Spinal cord (tissue), 9 donors: ENCODE measurements at regions not wholly inside any gene's neighbourhood (a gene's known extent, or its start where the extent isn't known, plus 50 kb on each side); places are given as distances from the start of the nearest gene placed in this dataset.
A peak's percentile ranks its signal among the peaks of the same experiment; 100 is the strongest.
"Not testable (repeated sequence)": the region's sequence is repeated elsewhere in the genome, so short reads cannot be mapped to it uniquely, and the experiment has no call there.

Experiments
- DNase-seq, 6 donors: peaks; one replicate each; pipeline versions ENCODE4 v3.0.0 to v3.0.0-alpha.2; 2013 to 2015; ENCODE audit warnings: low spot score in 6 of 6, low read depth in 4 of 6
- H3K27ac ChIP-seq: one replicate; pipeline ENCODE4 v1.5.1; 2013; ENCODE audit warnings: low read depth, low read length, control low read depth
- H3K27me3 ChIP-seq: one replicate; pipeline ENCODE4 v1.6.1; 2013; ENCODE audit warnings: low read length; ENCODE audit not compliant: control insufficient read depth, insufficient read depth
- H3K36me3 ChIP-seq: one replicate; pipeline ENCODE4 v1.6.1; 2013; ENCODE audit warnings: low read length; ENCODE audit not compliant: control insufficient read depth, insufficient read depth
- H3K4me1 ChIP-seq: one replicate; pipeline ENCODE4 v1.6.1; 2013; ENCODE audit warnings: low read length; ENCODE audit not compliant: control insufficient read depth, insufficient read depth
- H3K4me3 ChIP-seq: one replicate; pipeline ENCODE4 v1.5.1; 2013; ENCODE audit warnings: low read depth, low read length, control low read depth
- H3K9me3 ChIP-seq: one replicate; pipeline ENCODE4 v1.6.1; 2013; ENCODE audit warnings: low read length; ENCODE audit not compliant: control insufficient read depth, insufficient read depth
- WGBS: methylation state at CpG from one replicate; pipeline ENCODE4 v1.1.5; 2013; ENCODE audit warnings: missing lambda C conversion rate; ENCODE audit not compliant: insufficient coverage; 5-methylcytosine and 5-hydroxymethylcytosine counted together
- donor health status: healthy.

DNA sequence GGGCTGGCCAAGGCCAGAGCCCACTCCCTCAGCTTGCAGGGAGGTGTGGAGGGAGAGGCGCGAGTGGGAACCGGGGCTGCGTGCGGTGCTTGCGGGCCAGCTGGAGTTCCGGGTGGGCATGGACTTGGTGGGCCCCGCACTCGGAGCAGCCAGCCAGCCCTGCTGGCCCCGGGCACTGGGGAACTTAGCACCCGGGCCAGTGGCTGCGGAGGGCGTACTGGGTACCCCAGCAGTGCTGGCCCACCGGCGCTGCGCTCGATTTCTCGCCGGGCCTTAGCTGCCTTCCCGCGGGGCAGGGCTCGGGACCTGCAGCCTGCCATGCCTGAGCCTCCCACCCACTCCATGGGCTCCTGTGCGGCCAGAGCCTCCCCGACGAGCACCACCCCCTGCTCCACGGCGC, 599.6 kb downstream of the TGIF2LX start:
- not testable (repeated sequence) for H3K4me3 ChIP-seq, DNase-seq, H3K27ac ChIP-seq, H3K9me3 ChIP-seq, H3K36me3 ChIP-seq, H3K27me3 ChIP-seq, H3K4me1 ChIP-seq
- WGBS, result 94% methylated on average over 8 of the region's 27 CpGs

DNA sequence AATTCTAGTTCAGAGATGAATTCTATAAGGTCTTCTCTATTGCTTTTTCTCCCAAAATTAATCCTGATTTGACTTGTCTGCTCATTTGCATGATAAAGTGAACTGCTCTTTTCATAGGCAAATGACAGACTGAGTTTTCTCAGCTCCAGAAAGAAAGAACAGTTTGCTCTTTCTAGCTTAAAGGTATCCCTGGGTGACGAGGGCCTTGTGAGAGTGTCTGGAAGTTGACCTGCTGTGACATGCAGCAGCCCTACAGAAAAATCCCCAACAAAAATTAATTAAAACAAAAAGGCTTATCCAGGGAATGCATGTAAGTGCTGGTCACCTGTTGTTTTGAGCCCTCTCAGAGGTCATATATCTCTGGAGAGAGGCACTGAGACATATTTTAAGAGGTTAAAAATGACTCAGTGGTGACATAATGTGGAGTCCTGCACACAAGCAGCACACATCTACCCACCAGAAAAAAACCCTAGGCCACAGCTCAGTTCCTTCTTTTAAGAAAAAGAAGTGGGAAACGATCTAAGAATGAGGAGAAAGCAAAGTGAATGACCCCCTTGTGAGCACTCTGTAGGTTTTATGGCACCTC, 602.8 kb downstream of the TGIF2LX start:
- H3K9me3 ChIP-seq, H3K27me3 ChIP-seq, H3K4me1 ChIP-seq, H3K36me3 ChIP-seq, H3K27ac ChIP-seq, H3K4me3 ChIP-seq: not testable (repeated sequence)
- no CpG with 5 or more reads among the region's 2 CpGs for whole genome bisulfite sequencing
- DNase-seq, result peak in 2 of 6 donors; percentile 1 to 49
